Bronchial epithelial cell (primary cell): ENCODE measurements at regions not wholly inside any gene's neighbourhood (a gene's known extent, or its start where the extent isn't known, plus 50 kb on each side); places are given as distances from the start of the nearest gene placed in this dataset.
A peak's percentile ranks its signal among the peaks of the same experiment; 100 is the strongest.

ENCODE experiments used
- DNase-seq: peaks from one replicate; pipeline ENCODE4 v3.0.0-alpha.2; 2010; ENCODE audit warnings: low read depth
- FAIRE-seq: peaks from 2 replicates; lab custom pipeline; 2011; peaks lifted over from hg19 to GRCh38; lab: Jason Lieb, UNC
- H3K27me3 ChIP-seq: 2 replicates; pipeline ENCODE4 v1.5.1; 2011; ENCODE audit warnings: low read length; ENCODE audit not compliant: control insufficient read depth, insufficient read depth
- H3K36me3 ChIP-seq: 2 replicates; pipeline ENCODE4 v1.5.1; 2011; ENCODE audit warnings: low read length; ENCODE audit not compliant: control insufficient read depth, insufficient read depth
- H3K4me3 ChIP-seq: 2 replicates; pipeline ENCODE4 v1.5.1; 2011; ENCODE audit warnings: mild to moderate bottlenecking, low read depth, low read length, control low read depth
- TF ChIP-seq, protein P1 (sequence below): IDR thresholded peaks from 2 replicates; pipeline ENCODE4 v1.5.1; 2011; ENCODE audit warnings: mild to moderate bottlenecking, moderate library complexity, low read length, control low read depth, inconsistent platforms; ENCODE audit not compliant: insufficient read depth, severe bottlenecking

GRCh38 chr19:30871979-30872378 is 477.3 kb downstream of the TSHZ3 start:
- DNase-seq (no peak), FAIRE-seq (no peak)
- H3K27me3 ChIP-seq = no peaks in the 10 kb centered on the region
- H3K4me3 ChIP-seq = no peak overlapping the region
- TF ChIP-seq, protein P1, sequence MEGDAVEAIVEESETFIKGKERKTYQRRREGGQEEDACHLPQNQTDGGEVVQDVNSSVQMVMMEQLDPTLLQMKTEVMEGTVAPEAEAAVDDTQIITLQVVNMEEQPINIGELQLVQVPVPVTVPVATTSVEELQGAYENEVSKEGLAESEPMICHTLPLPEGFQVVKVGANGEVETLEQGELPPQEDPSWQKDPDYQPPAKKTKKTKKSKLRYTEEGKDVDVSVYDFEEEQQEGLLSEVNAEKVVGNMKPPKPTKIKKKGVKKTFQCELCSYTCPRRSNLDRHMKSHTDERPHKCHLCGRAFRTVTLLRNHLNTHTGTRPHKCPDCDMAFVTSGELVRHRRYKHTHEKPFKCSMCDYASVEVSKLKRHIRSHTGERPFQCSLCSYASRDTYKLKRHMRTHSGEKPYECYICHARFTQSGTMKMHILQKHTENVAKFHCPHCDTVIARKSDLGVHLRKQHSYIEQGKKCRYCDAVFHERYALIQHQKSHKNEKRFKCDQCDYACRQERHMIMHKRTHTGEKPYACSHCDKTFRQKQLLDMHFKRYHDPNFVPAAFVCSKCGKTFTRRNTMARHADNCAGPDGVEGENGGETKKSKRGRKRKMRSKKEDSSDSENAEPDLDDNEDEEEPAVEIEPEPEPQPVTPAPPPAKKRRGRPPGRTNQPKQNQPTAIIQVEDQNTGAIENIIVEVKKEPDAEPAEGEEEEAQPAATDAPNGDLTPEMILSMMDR = no peak
- H3K36me3 ChIP-seq = no peaks in the 10 kb centered on the region

- no peak for DNase-seq
- TF ChIP-seq, protein P1 = no peak
- FAIRE-seq = no peak
Measured at GRCh38 chr19:30870876-30871275, 478.4 kb downstream of the TSHZ3 start.

DNA sequence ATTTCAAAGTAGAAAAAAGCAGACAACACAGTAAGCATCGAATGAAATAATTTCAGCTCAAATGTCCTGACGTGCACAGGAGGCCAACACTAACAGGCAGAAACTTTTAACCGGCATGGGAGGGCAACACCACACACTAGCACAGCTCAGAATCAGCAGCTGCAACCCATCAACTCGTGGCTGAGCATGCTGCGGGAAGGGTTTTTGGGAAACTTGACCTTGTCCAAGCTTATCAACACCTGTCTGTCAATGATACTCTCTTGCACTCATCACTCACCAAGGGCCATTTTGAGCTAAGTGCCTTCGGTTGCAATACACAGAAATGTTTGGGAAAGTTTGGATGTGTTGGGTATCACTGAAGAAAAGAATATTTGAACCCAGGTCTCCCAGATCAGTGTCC is 483.7 kb downstream of the TSHZ3 start:
- Histone ChIP-seq H3K4me3 (no peak overlapping the region), H3K27me3 (no peaks in the 10 kb centered on the region), H3K36me3 (no peaks in the 10 kb centered on the region)
- FAIRE-seq = peak; percentile 55
- TF ChIP-seq, protein P1 = no peak
- DNase-seq = no peak

More at GRCh38 chr19:30870876-30871275, 478.4 kb downstream of the TSHZ3 start:
- Histone ChIP-seq H3K36me3 (no peaks in the 10 kb centered on the region), H3K4me3 (no peak overlapping the region), H3K27me3 (no peaks in the 10 kb centered on the region)

- DNase-seq = no peak
- Histone ChIP-seq H3K36me3 (no peaks in the 10 kb centered on the region), H3K27me3 (no peaks in the 10 kb centered on the region), H3K4me3 (no peak overlapping the region)
- TF ChIP-seq, protein P1 = no peak
- FAIRE-seq = no peak
Measured at GRCh38 chr19:30864391-30865215, 484.6 kb downstream of the TSHZ3 start.

DNA sequence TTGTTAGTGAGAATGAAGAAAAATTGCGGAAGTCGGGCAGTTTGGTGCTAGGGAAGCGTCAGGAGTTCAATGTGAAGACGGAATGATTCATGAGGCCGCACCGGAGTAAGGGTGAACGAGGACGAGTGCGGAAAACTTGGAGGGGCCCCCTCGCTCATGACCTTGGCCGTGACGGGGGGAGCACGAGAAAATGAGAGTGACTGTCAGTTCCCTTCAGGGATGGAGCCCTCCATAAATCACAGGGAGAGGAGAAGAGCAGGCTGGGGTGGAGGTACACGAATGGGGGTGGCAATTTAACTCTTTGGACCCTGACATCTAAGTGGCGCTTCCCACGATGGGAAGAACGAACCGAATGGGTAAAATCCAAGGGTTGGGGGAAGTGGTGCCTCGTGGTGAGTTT is 486.4 kb downstream of the TSHZ3 start:
- DNase-seq (no peak), FAIRE-seq (no peak)
- Histone ChIP-seq H3K4me3 (no peak overlapping the region), H3K36me3 (no peaks in the 10 kb centered on the region), H3K27me3 (no peaks in the 10 kb centered on the region)
- TF ChIP-seq, protein P1 = no peak
